Esophagus squamous epithelium (tissue), 5 donors: ENCODE measurements at regions not wholly inside any gene's neighbourhood (a gene's known extent, or its start where the extent isn't known, plus 50 kb on each side); places are given as distances from the start of the nearest gene placed in this dataset.
"Not testable (repeated sequence)": the region's sequence is repeated elsewhere in the genome, so short reads cannot be mapped to it uniquely, and the experiment has no call there.

Experiments used
- DNase-seq: peaks from one replicate; lab custom pipeline; 2025; lab: John Stamatoyannopoulos, UW
- H3K27ac ChIP-seq, 4 donors: fragments of 200-600 bp; sonication (generic); one replicate each; pipeline ENCODE4 v1.5.1; 2016 to 2019; ENCODE audit warnings: mild to moderate bottlenecking in 1 of 4
- H3K27me3 ChIP-seq, 4 donors: fragments of 200-600 bp; sonication (generic); 1 replicate in 3 of 4; 2 replicates in 1 of 4; pipeline versions ENCODE4 v1.5.1 to v1.6.0; 2017 to 2021; ENCODE audit warnings: antibody characterized with exemption in 1 of 4
- H3K36me3 ChIP-seq, 3 donors: fragments of 200-600 bp; sonication (generic); one replicate each; pipeline ENCODE4 v1.5.1; 2016 to 2019
- H3K4me1 ChIP-seq, 3 donors: fragments of 200-600 bp; sonication (generic); one replicate each; pipeline ENCODE4 v1.5.1; 2017 to 2019
- H3K4me3 ChIP-seq, 4 donors: fragments of 200-600 bp; sonication (generic); 1 replicate in 3 of 4; 2 replicates in 1 of 4; pipeline ENCODE4 v1.5.1; 2016 to 2019; ENCODE audit warnings: mild to moderate bottlenecking in 2 of 4, moderate library complexity in 1 of 4
- H3K9me3 ChIP-seq, 3 donors: fragments of 200-600 bp; sonication (generic); one replicate each; pipeline ENCODE4 v1.5.1; 2016 to 2019
- POLR2A ChIP-seq, 4 donors: fragments of 450-650 bp; IDR thresholded peaks; one replicate each; pipeline ENCODE4 v1.6.1; 2017; ENCODE audit warnings: antibody characterized with exemption in 4 of 4, mild to moderate bottlenecking in 4 of 4, moderate library complexity in 3 of 4
- WGBS, 2 donors: methylation state at CpG; one replicate each; pipeline ENCODE4 v1.1.5; 2018; 5-methylcytosine and 5-hydroxymethylcytosine counted together
- intact Hi-C: fragments of 100-400 bp; cut with DNase I; formaldehyde crosslinking; loops from one replicate; pipeline ENCODE4 v1.15.0; 2022
- TF ChIP-seq, protein P1 (sequence below), 6 experiments: fragments of 450-650 bp in 4 of 6; fragments of 200-600 bp in 2 of 6; sonication (generic) in 2 of 6; IDR thresholded peaks; one replicate each; pipeline ENCODE4 v1.5.1; 2016 to 2019; ENCODE audit warnings: antibody characterized with exemption in 6 of 6, mild to moderate bottlenecking in 4 of 6, moderate library complexity in 4 of 6
- donor health status: DM: yes; HTN: yes; CAD: no.

DNA sequence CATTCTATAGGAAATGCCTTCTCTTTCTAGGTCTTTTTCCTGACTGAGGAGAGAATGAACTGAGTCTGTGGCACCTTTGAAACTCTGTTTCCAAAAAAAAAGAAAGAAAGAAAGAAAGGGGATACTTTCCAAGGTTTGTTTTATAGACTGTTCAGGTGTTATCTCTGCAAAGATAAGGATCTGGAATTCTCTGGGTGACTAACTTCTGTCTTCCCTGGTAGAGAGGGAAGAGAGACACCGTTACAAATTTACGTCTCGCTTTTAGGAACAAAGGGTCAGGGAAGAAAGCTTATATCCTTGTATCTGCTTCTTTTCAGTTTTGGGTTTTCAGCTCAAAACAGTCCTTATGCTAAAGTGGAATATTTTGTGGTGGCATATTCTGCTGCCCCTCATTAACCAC is 314.1 kb downstream of the RAPGEF2 start:
- no peaks in the 10 kb centered on the region for H3K4me1 ChIP-seq

DNA sequence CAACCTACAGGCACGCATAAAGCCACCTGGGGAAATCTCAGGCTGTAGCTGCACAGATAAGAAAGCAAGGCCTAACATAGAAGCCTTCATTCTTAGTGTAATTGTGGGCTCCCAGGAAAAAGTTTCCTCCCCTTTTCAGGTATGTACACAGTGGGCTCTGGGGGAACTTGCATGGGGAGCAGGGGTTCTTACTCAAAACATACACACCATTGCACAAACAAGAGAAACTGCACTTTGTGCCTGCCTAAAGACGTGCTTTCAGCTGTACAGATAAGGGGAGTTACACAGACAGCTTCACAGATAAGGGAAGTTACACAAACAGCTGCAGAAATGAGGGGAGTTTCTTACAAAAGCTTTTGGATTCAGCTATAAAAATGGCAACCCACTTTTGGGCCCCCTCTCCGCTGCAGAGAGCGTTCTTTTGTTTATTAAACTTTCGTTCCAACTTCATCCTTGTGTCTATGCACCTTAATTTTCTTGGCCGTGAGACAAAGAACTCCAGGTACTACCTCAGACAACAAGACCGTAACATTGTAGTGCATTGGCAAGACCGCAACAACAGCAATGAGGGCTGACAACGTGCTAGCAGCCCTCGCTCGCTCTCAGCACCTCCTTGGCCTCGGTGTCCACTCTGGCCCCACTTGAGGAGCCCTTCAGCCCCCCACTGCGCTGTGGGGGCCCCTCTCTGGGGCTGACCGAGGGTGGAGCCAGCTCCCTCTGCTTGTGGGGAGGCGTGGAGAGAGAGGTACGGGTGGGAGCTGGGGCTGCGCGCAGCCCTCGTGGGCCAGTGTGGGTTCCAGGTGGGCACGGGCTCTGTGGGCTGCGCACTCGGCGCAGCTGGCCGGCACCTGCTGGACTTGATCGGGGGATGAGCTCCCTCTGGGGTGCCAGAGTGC is 317.5 kb downstream of the RAPGEF2 start:
- Histone ChIP-seq H3K9me3 (peaks cover 0 to 22% (median 8%) of the 10 kb centered on the region in 3 donors), H3K4me3 (no peak overlapping the region), H3K4me1 (no peaks in the 10 kb centered on the region), H3K27ac (no peak overlapping the region), H3K36me3 (no peaks in the 10 kb centered on the region), H3K27me3 (no peaks in the 10 kb centered on the region)
- DNase-seq = no peak
- intact Hi-C loops = no loop called here
- WGBS, 2 donors = 83 to 87% methylated on average over 11 to 12 of the region's 25 CpGs
- TF ChIP-seq POLR2A (IDR thresholded peaks at IDR 0.05) = no peak
- TF ChIP-seq, protein P1, sequence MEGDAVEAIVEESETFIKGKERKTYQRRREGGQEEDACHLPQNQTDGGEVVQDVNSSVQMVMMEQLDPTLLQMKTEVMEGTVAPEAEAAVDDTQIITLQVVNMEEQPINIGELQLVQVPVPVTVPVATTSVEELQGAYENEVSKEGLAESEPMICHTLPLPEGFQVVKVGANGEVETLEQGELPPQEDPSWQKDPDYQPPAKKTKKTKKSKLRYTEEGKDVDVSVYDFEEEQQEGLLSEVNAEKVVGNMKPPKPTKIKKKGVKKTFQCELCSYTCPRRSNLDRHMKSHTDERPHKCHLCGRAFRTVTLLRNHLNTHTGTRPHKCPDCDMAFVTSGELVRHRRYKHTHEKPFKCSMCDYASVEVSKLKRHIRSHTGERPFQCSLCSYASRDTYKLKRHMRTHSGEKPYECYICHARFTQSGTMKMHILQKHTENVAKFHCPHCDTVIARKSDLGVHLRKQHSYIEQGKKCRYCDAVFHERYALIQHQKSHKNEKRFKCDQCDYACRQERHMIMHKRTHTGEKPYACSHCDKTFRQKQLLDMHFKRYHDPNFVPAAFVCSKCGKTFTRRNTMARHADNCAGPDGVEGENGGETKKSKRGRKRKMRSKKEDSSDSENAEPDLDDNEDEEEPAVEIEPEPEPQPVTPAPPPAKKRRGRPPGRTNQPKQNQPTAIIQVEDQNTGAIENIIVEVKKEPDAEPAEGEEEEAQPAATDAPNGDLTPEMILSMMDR (IDR thresholded peaks at IDR 0.05) = no peak

More for the DNA sequence above, 314.1 kb downstream of the RAPGEF2 start:
- TF ChIP-seq, protein P1 (IDR thresholded peaks at IDR 0.05) = no peak
- no peak for TF ChIP-seq POLR2A (IDR thresholded peaks at IDR 0.05)
- intact Hi-C loops = no loop called here
- H3K27ac ChIP-seq = no peak overlapping the region
- no peaks in the 10 kb centered on the region for H3K36me3 ChIP-seq
- no peak overlapping the region for H3K4me3 ChIP-seq
- peaks cover 0 to 22% (median 8%) of the 10 kb centered on the region in 3 donors for H3K9me3 ChIP-seq
- DNase-seq = no peak
- no peaks in the 10 kb centered on the region for H3K27me3 ChIP-seq
- WGBS, 2 donors = 80 to 85% methylated on average over 3 of the region's 3 CpGs

DNA sequence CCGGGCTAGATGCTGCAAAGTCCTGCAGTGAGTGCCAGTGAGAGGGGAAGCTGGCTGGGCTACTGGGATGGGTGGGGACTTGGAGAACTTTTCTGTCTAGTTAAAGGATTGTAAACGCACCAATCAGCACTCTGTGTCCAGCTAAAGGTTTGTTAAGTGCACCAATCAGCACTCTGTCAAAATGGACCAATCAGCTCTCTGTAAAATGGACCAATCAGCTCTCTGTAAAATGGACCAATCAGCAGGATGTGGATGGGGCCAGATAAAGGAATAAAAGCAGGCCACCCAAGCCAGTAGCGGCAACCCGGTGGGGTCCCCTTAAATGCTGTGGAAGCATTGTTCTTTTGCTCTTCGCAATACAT is 318.2 kb downstream of the RAPGEF2 start:
- H3K4me3 ChIP-seq, H3K4me1 ChIP-seq, H3K27me3 ChIP-seq, intact Hi-C loops, DNase-seq, H3K27ac ChIP-seq, H3K36me3 ChIP-seq: not testable (repeated sequence)
- H3K9me3 ChIP-seq = peaks cover 0 to 22% (median 8%) of the 10 kb centered on the region in 3 donors
- 84 to 97% methylated on average over 3 to 4 of the region's 5 CpGs for WGBS, 2 donors

DNA sequence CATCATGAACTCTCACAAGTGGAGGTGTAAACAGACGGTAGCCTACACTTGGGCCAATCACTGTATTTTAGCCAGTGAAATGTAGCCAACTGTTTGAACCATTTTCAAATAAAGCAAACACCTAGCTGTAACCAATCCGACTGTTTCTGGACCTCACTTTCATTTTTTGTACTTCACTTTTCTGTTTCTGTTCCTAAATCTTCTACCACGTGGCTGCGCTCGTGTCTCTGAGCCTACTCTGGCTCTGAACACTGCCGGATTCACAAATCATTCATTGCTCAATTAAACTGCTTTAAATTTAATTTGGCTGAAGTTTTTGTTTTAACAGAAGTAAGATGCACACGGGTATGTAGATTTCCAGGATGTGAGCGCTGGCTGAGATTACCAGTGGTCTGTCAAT is 319.1 kb downstream of the RAPGEF2 start:
- no peak for DNase-seq
- WGBS, 2 donors = 70 to 85% methylated on average over 8 of the region's 8 CpGs
- Histone ChIP-seq H3K36me3 (no peaks in the 10 kb centered on the region), H3K9me3 (peaks cover 0 to 22% (median 8%) of the 10 kb centered on the region in 3 donors), H3K4me1 (no peaks in the 10 kb centered on the region), H3K27me3 (no peaks in the 10 kb centered on the region), H3K4me3 (no peak overlapping the region), H3K27ac (no peak overlapping the region)
- intact Hi-C loops = no loop called here
- TF ChIP-seq, protein P1 (IDR thresholded peaks at IDR 0.05) = no peak
- TF ChIP-seq POLR2A (IDR thresholded peaks at IDR 0.05) = no peak

DNA sequence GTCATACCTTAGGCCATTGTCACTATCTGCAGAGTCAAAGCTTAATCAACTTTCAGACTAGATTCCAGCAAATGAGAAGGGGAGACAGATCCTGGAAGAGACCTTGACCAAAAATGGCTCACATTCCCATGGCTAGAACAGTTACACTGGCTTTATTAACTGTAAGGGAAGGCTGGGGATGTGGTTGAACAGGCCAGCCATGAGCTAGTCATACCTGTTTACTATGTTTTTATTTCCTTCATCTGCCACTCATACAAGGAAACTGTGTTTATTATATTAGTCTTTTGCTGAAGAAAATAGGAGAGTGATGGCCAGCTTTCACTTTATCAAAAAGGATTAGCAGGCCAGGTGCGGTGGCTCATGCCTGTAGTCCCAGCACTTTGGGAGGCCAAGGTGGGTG is 319.7 kb downstream of the RAPGEF2 start:
- intact Hi-C loops = no loop called here
- no peaks in the 10 kb centered on the region for H3K36me3 ChIP-seq
- H3K4me1 ChIP-seq = no peaks in the 10 kb centered on the region
- H3K27me3 ChIP-seq = no peaks in the 10 kb centered on the region
- no peak overlapping the region for H3K4me3 ChIP-seq
- H3K27ac ChIP-seq = no peak overlapping the region
- peaks cover 0 to 22% (median 7%) of the 10 kb centered on the region in 3 donors for H3K9me3 ChIP-seq
- 100% methylated on average over 1 of the region's 1 CpG; no CpG with 5 or more reads in 1 of the 2 donors for WGBS, 2 donors
- DNase-seq = no peak
- TF ChIP-seq, protein P1 (IDR thresholded peaks at IDR 0.05) = no peak
- TF ChIP-seq POLR2A (IDR thresholded peaks at IDR 0.05) = no peak
